ENCODE measurements at regions not wholly inside any gene's neighbourhood (a gene's known extent, or its start where the extent isn't known, plus 50 kb on each side); places are given as distances from the start of the nearest gene placed in this dataset.

DNA sequence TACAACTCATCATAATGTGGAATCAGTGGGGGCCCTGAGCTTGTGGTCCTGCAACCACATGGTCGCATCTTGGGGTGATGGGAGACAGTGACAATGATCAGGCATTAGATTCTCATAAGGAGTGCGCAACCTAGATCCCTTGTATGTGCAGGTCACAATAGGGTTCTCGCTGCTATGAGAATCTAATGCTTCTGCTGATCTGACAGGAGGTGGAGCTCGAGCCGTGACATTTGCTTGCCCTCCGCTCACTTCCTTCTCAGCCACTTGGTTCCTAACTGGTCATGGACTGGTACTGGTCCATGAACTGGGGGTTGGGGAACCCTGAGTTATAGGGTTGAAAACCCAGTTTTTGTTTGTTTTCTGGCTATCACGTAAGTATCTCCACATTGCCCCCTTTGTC lies 1290.9 kb upstream of the ATXN8OS start:
- TF ChIP-seq, protein P1, sequence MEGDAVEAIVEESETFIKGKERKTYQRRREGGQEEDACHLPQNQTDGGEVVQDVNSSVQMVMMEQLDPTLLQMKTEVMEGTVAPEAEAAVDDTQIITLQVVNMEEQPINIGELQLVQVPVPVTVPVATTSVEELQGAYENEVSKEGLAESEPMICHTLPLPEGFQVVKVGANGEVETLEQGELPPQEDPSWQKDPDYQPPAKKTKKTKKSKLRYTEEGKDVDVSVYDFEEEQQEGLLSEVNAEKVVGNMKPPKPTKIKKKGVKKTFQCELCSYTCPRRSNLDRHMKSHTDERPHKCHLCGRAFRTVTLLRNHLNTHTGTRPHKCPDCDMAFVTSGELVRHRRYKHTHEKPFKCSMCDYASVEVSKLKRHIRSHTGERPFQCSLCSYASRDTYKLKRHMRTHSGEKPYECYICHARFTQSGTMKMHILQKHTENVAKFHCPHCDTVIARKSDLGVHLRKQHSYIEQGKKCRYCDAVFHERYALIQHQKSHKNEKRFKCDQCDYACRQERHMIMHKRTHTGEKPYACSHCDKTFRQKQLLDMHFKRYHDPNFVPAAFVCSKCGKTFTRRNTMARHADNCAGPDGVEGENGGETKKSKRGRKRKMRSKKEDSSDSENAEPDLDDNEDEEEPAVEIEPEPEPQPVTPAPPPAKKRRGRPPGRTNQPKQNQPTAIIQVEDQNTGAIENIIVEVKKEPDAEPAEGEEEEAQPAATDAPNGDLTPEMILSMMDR (IDR thresholded peaks at IDR 0.05 in 2 of 3, conservative IDR thresholded peaks at IDR 0.05 in 1 of 3; ENCODE audit: control insufficient read depth in 2 of 3, extremely low read depth in 1 of 3, insufficient read depth in 1 of 3, low read depth in 3 of 3, low read length in 3 of 3): no peak
- TF ChIP-seq CEBPB (IDR thresholded peaks at IDR 0.05; ENCODE audit: borderline replicate concordance in 1 of 2, low read depth in 2 of 2, low read length in 2 of 2) (no peak), PKNOX1 (IDR thresholded peaks at IDR 0.05) (no peak), ATF7 (IDR thresholded peaks at IDR 0.05; ENCODE audit: low read depth) (no peak), POLR2A (IDR thresholded peaks at IDR 0.05; ENCODE audit: low read depth, low read length) (no peak)
